Hepatocyte (in vitro differentiated cells): ENCODE measurements at regions not wholly inside any gene's neighbourhood (a gene's known extent, or its start where the extent isn't known, plus 50 kb on each side); places are given as distances from the start of the nearest gene placed in this dataset.
"Not testable (repeated sequence)": the region's sequence is repeated elsewhere in the genome, so short reads cannot be mapped to it uniquely, and the experiment has no call there.

Experiments
- DNase-seq: peaks from one replicate; pipeline ENCODE4 v3.0.0-alpha.2; 2016; ENCODE audit warnings: low spot score
- H2AFZ ChIP-seq: fragments of 200-600 bp; sonication (generic); 2 replicates; pipeline ENCODE4 v1.6.0; 2016; ENCODE audit warnings: antibody characterized with exemption, mild to moderate bottlenecking
- H3K27ac ChIP-seq: fragments of 200-600 bp; sonication (generic); 2 replicates; pipeline ENCODE4 v1.5.1; 2016; ENCODE audit warnings: mild to moderate bottlenecking
- H3K27me3 ChIP-seq: fragments of 200-600 bp; sonication (generic); 2 replicates; pipeline ENCODE4 v1.6.1; 2016
- H3K36me3 ChIP-seq: fragments of 200-600 bp; sonication (generic); replicated peaks from 2 replicates; pipeline ENCODE4 v1.5.1; 2016; ENCODE audit warnings: low read depth; ENCODE audit not compliant: insufficient read depth
- H3K4me1 ChIP-seq: fragments of 200-600 bp; sonication (generic); 2 replicates; pipeline ENCODE4 v1.5.1; 2016; ENCODE audit warnings: mild to moderate bottlenecking, moderate library complexity; ENCODE audit not compliant: insufficient read depth
- H3K4me2 ChIP-seq: fragments of 200-600 bp; sonication (generic); 2 replicates; pipeline ENCODE4 v1.6.0; 2016
- H3K4me3 ChIP-seq: fragments of 200-600 bp; sonication (generic); 2 replicates; pipeline ENCODE4 v1.5.1; 2016; ENCODE audit warnings: mild to moderate bottlenecking
- H3K79me2 ChIP-seq: fragments of 200-600 bp; sonication (generic); 2 replicates; pipeline ENCODE4 v1.6.0; 2017; ENCODE audit warnings: mild to moderate bottlenecking
- H3K9me2 ChIP-seq: fragments of 200-600 bp; sonication (generic); replicated peaks from 2 replicates; pipeline ENCODE4 v1.6.0; 2017; ENCODE audit warnings: mild to moderate bottlenecking; ENCODE audit not compliant: insufficient read depth
- H3K9me3 ChIP-seq: fragments of 200-600 bp; sonication (generic); 2 replicates; pipeline ENCODE4 v1.5.1; 2016; ENCODE audit warnings: low read depth, mild to moderate bottlenecking
- H4K20me1 ChIP-seq: fragments of 200-600 bp; sonication (generic); 2 replicates; pipeline ENCODE4 v1.6.0; 2016; ENCODE audit warnings: mild to moderate bottlenecking; ENCODE audit not compliant: insufficient read depth, poor library complexity, severe bottlenecking
- CTCF ChIP-seq: fragments of 200-600 bp; sonication (generic); IDR thresholded peaks from 2 replicates; pipeline ENCODE4 v1.5.1; 2016; ENCODE audit warnings: antibody characterized with exemption, mild to moderate bottlenecking; ENCODE audit not compliant: poor library complexity
- EZH2 ChIP-seq: fragments of 200-600 bp; sonication (generic); IDR thresholded peaks from 2 replicates; pipeline ENCODE4 v1.6.1; 2016; ENCODE audit warnings: antibody characterized with exemption, mild to moderate bottlenecking, borderline replicate concordance
- EZH2phosphoT487 ChIP-seq: fragments of 200-600 bp; sonication (generic); IDR thresholded peaks from one replicate; pipeline ENCODE4 v1.6.1; 2018; ENCODE audit warnings: antibody characterized with exemption, mild to moderate bottlenecking, low read depth, moderate library complexity; ENCODE audit not compliant: unreplicated experiment, severe bottlenecking
- WGBS: methylation state at CpG from one replicate; pipeline ENCODE4 v1.1.6; 2016; ENCODE audit warnings: low lambda C conversion rate; ENCODE audit errors: missing lambda C conversion rate; 5-methylcytosine and 5-hydroxymethylcytosine counted together

GRCh38 chr7:153748885-153749284 is 303.3 kb upstream of the DPP6 start:
- not testable (repeated sequence) for H3K4me1 ChIP-seq, H2AFZ ChIP-seq, H4K20me1 ChIP-seq, H3K27me3 ChIP-seq, H3K27ac ChIP-seq, H3K9me2 ChIP-seq, H3K36me3 ChIP-seq, H3K4me2 ChIP-seq, H3K4me3 ChIP-seq, DNase-seq, H3K9me3 ChIP-seq, H3K79me2 ChIP-seq
- 13% methylated on average over 12 of the region's 25 CpGs for WGBS

- not testable (repeated sequence) for H3K27me3 ChIP-seq, H3K4me3 ChIP-seq, DNase-seq, H3K27ac ChIP-seq, H4K20me1 ChIP-seq, H3K4me1 ChIP-seq, H3K4me2 ChIP-seq, H2AFZ ChIP-seq, H3K79me2 ChIP-seq, H3K36me3 ChIP-seq, H3K9me2 ChIP-seq, H3K9me3 ChIP-seq
- WGBS: 94% methylated on average over 3 of the region's 3 CpGs
These were observed 286.3 kb upstream of the DPP6 start for GRCh38 chr7:153765869-153766268.

- not testable (repeated sequence) for H3K27me3 ChIP-seq, H3K4me2 ChIP-seq, H2AFZ ChIP-seq, H4K20me1 ChIP-seq, H3K9me2 ChIP-seq, H3K27ac ChIP-seq, H3K79me2 ChIP-seq, H3K9me3 ChIP-seq, H3K4me1 ChIP-seq, DNase-seq, H3K4me3 ChIP-seq, H3K36me3 ChIP-seq
- WGBS: 64% methylated on average over 1 of the region's 1 CpG
These were observed 285.3 kb upstream of the DPP6 start for GRCh38 chr7:153766926-153767325.

GRCh38 chr7:153772966-153773365 is 279.2 kb upstream of the DPP6 start:
- H3K9me2 ChIP-seq: no peaks in the 10 kb centered on the region
- no peak overlapping the region for H3K4me3 ChIP-seq
- H2AFZ ChIP-seq: no peak overlapping the region
- no peaks in the 10 kb centered on the region for H3K27me3 ChIP-seq
- TF ChIP-seq CTCF (no peak), EZH2phosphoT487 (no peak), EZH2 (no peak)
- no peak for DNase-seq
- H3K27ac ChIP-seq: no peak overlapping the region
- no peaks in the 10 kb centered on the region for H3K79me2 ChIP-seq
- H3K36me3 ChIP-seq: no peaks in the 10 kb centered on the region
- H3K9me3 ChIP-seq: no peaks in the 10 kb centered on the region
- WGBS: 71% methylated on average over 3 of the region's 3 CpGs
- H4K20me1 ChIP-seq: no peaks in the 10 kb centered on the region
- no peaks in the 10 kb centered on the region for H3K4me1 ChIP-seq
- no peak overlapping the region for H3K4me2 ChIP-seq

- H3K79me2 ChIP-seq, DNase-seq, H3K9me2 ChIP-seq, H3K4me3 ChIP-seq, H4K20me1 ChIP-seq, H3K27me3 ChIP-seq, H2AFZ ChIP-seq, H3K27ac ChIP-seq, H3K4me1 ChIP-seq, H3K9me3 ChIP-seq, H3K36me3 ChIP-seq, H3K4me2 ChIP-seq: not testable (repeated sequence)
These were observed 275.3 kb upstream of the DPP6 start for GRCh38 chr7:153776940-153777339.

- not testable (repeated sequence) for H3K4me1 ChIP-seq, H3K36me3 ChIP-seq, H3K27me3 ChIP-seq, H3K4me3 ChIP-seq, H3K9me2 ChIP-seq, DNase-seq, H2AFZ ChIP-seq, H4K20me1 ChIP-seq, H3K4me2 ChIP-seq, H3K79me2 ChIP-seq, H3K27ac ChIP-seq, H3K9me3 ChIP-seq
These were observed 254.8 kb upstream of the DPP6 start for GRCh38 chr7:153797363-153797762.
